Hepatocyte (in vitro differentiated cells): ENCODE measurements at regions not wholly inside any gene's neighbourhood (a gene's known extent, or its start where the extent isn't known, plus 50 kb on each side); places are given as distances from the start of the nearest gene placed in this dataset.

Experiments
- CTCF ChIP-seq: fragments of 200-600 bp; sonication (generic); IDR thresholded peaks from 2 replicates; pipeline ENCODE4 v1.5.1; 2016; ENCODE audit warnings: antibody characterized with exemption, mild to moderate bottlenecking; ENCODE audit not compliant: poor library complexity
- EZH2 ChIP-seq: fragments of 200-600 bp; sonication (generic); IDR thresholded peaks from 2 replicates; pipeline ENCODE4 v1.6.1; 2016; ENCODE audit warnings: antibody characterized with exemption, mild to moderate bottlenecking, borderline replicate concordance

GRCh38 chr14:22382955-22383354 is 206.1 kb downstream of the DAD1 start:
- TF ChIP-seq CTCF (no peak), EZH2 (no peak)
